GM20000 (cell line): ENCODE measurements at regions not wholly inside any gene's neighbourhood (a gene's known extent, or its start where the extent isn't known, plus 50 kb on each side); places are given as distances from the start of the nearest gene placed in this dataset.

ENCODE experiments used
- DNase-seq: peaks from one replicate; pipeline ENCODE4 v3.0.0; 2012; ENCODE audit warnings: low spot score
- CTCF ChIP-seq: IDR thresholded peaks from 2 replicates; pipeline ENCODE4 v1.5.1; 2012; ENCODE audit warnings: mild to moderate bottlenecking, control low read depth; ENCODE audit errors: extremely low read depth, missing control alignments

DNA sequence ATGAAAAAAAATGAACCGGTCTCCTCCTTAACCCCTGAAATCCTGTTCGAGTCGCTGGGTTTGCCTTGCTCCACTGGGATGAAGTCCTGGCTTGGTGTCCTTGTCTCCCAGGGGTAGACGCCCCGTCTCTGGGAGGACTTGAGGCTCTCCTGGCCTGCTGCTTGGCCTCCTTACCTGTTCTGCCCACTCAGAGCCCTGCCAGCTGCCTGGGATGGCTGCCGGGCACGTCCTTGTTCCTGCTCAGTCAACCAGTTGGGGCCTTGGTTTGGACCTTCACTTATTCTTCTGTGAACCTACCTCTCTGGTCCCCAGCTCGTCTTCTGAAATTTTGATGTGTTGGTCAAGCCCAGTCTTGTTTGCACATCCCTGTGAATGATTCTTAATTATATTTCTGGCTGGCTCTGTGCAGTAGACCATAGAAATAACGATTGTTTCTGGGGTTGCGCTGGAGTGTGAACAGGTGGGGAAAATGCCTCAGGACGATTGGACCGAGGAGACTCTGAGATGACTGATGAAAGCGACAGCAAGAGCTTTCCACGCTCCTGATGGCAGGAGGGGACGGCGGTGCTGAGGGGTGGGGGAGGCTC lies 126.5 kb upstream of the ESR1 start:
- TF ChIP-seq CTCF, result no peak
- DNase-seq, result no peak

DNA sequence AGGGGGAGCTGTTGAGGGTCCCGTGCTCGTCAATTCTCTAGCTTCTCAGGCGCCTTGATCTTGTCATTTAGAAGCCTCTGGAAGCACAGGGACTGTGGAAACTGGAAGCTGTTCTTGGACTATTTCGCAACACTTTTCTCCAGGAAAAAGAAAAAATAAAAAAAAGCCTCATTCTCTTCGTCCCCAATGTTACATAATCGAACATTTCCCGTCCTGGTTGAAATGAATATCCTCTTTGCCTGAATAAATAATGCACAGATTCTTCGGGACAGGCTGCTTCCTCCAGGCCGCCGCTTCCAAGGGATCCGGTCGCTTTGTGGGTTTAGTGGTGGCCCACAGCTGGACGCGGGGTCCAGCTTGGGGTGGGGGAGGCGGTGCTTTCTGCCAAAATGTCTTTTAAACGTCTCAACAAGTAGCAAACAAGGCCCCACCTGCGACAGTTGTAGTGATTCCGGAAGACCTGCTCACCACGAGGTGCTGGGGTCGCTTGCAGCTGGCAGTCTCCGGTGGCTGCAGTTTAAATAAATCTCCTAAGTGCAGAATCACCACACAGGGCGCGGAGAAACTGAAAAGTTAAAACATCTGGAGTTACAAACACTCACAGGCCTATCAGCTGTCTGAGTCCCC lies 125.9 kb upstream of the ESR1 start:
- TF ChIP-seq CTCF, result no peak
- no peak for DNase-seq

- no peak for DNase-seq
- no peak for TF ChIP-seq CTCF
These were observed 125.2 kb upstream of the ESR1 start for GRCh38 chr6:151682251-151682650.

DNA sequence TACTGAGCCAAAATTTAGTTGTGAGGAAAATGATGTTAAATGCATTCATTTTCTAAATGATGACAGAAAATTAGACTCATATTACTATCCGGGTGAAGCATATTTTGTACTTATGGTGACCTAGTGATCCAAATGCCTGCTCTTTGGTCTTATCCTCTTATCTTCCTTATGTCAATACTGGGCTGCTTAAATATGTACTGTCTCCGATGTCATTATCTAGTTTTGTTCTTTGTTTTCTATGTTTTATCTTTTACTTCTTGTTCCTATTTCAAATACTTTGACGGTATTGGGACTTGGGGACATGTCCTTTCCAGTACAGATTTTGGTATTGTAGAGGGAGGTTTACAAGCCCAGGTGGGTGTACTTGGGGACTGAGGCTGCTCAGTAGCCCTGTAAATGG lies 124.6 kb upstream of the ESR1 start:
- DNase-seq, result no peak

GRCh38 chr6:151683381-151683780 lies 124.1 kb upstream of the ESR1 start:
- no peak for DNase-seq
- no peak for TF ChIP-seq CTCF

More for the DNA sequence above, 124.6 kb upstream of the ESR1 start:
- no peak for TF ChIP-seq CTCF

- TF ChIP-seq CTCF, result no peak
- no peak for DNase-seq
These were observed 117.8 kb upstream of the ESR1 start for GRCh38 chr6:151689499-151690201.

DNA sequence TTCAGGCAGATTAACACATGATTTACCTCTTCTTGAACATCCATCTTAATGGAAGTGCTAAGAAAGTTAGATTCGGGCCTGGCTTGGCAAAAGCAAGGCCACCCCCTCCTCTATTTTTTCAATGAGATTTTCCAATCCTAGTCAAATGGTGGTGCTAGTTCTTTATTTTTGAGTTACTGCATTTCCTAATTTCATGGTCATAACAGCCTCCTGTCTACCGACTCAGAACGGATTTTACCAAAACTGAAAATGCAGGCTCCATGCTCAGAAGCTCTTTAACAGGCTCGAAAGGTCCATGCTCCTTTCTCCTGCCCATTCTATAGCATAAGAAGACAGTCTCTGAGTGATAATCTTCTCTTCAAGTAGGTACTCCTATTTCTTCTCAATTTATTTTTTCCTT lies 117.2 kb upstream of the ESR1 start:
- peak; percentile 3 for TF ChIP-seq CTCF
- peak; percentile 18 for DNase-seq
